ENCODE measurements at regions not wholly inside any gene's neighbourhood (a gene's known extent, or its start where the extent isn't known, plus 50 kb on each side); places are given as distances from the start of the nearest gene placed in this dataset.
"Not testable (repeated sequence)": the region's sequence is repeated elsewhere in the genome, so short reads cannot be mapped to it uniquely, and the experiment has no call there.

DNA sequence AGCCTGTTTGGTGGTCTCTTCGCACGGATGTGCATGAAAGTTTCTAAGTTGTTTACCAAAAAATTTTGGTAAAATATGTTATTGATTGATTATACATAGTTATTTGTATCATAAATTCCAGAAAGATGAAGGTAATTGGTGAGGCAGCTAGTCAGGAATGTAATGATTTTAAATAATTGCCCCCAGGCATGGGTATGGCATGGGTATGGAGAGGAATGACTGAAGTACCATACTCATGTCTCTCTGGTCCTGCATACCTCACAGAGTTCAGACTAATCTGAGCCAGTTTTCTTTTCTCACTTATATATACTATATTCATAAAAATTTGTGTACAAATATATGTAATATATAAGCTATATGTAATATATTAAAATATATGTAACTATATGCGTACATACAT lies 329.0 kb upstream of the TECRL start:
- ATAC-seq = no peak
- WGBS (ENCODE audit: insufficient coverage) = 84% methylated on average over 2 of the region's 3 CpGs
- H3K4me1 Mint-ChIP-seq = no peaks in the 10 kb centered on the region

GRCh38 chr4:64737854-64738138 lies 328.5 kb upstream of the TECRL start:
- H3K9me3 ChIP-seq (ENCODE audit: control insufficient read depth, insufficient read depth, low read length); ATAC-seq; H3K36me3 Mint-ChIP-seq; H3K27me3 ChIP-seq (ENCODE audit: control insufficient read depth, insufficient read depth, low read length); H3K4me1 ChIP-seq (ENCODE audit: control insufficient read depth, insufficient read depth, low read length); H3K36me3 ChIP-seq (ENCODE audit: control insufficient read depth, insufficient read depth, low read length); H3K4me3 ChIP-seq (ENCODE audit: low read length); H3K4me1 Mint-ChIP-seq; H3K27ac ChIP-seq (ENCODE audit: low read length); H3K4me3 Mint-ChIP-seq; intact Hi-C loops (cut with micrococcal nuclease); H3K27me3 Mint-ChIP-seq (ENCODE audit: low read depth in 2 of 2); DNase-seq; H3K27ac Mint-ChIP-seq: not testable (repeated sequence)
- WGBS (ENCODE audit: insufficient coverage) = 61% methylated on average over 2 of the region's 2 CpGs
- peaks cover 7 to 13% of the 10 kb centered on the region in 2 donors for H3K9me3 Mint-ChIP-seq

More for the DNA sequence above, 329.0 kb upstream of the TECRL start:
- Mint-ChIP-seq H3K9me3 (peaks cover 9 to 15% of the 10 kb centered on the region in 2 donors), H3K27me3 (ENCODE audit: low read depth in 2 of 2) (no peaks in the 10 kb centered on the region), H3K27ac (no peak overlapping the region), H3K4me3 (no peak overlapping the region), H3K36me3 (peaks cover 6% of the 10 kb centered on the region)
- no peaks in the 10 kb centered on the region for H3K27me3 ChIP-seq (ENCODE audit: control insufficient read depth, insufficient read depth, low read length)
- H3K4me3 ChIP-seq (ENCODE audit: low read length) = no peak overlapping the region
- no peak for DNase-seq
- no peak for TF ChIP-seq CTCF (IDR thresholded peaks at IDR 0.05)
- no peaks in the 10 kb centered on the region for H3K36me3 ChIP-seq (ENCODE audit: control insufficient read depth, insufficient read depth, low read length)
- no peak overlapping the region for H3K27ac ChIP-seq (ENCODE audit: low read length)
- H3K9me3 ChIP-seq (ENCODE audit: control insufficient read depth, insufficient read depth, low read length) = no peaks in the 10 kb centered on the region
- intact Hi-C loops (cut with micrococcal nuclease) = no loop called here
- no peaks in the 10 kb centered on the region for H3K4me1 ChIP-seq (ENCODE audit: control insufficient read depth, insufficient read depth, low read length)

DNA sequence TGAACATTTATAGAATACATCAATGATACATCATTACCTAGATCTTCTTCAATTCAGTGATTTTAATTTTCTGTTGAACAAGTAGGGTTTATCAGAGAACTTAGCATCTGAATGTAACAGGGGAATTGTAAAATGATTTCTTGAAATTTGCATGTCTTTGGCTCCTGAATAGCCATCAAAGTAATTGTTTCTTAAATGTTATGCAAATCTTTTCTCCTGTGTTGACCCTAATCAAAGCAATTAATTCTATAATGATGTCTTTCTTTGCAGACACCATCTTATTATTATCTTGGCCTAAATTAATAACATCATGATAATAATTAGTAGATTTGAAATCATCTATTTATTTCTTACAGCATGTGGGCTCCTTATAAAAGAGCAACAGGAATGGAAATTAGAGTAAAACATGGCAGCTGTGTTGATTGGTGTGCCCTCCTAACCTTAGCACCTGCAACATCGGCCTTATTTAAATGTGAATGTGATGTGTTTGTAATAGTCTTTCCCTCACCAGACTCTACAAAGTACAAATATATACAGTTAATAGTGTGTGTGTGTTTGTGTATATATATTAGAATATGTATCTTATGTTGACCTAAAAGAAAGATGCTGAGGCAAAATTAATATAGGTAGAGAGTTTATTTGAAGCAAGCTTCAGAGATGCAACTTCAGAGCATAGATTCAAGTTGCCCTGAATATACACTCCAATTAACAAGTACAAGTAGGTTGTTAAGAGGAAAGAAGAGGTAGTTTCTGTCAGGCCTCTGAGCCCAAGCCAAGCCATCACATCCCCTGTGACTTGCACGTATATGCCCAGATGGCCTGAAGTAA lies 328.0 kb upstream of the TECRL start:
- Mint-ChIP-seq H3K9me3 (peaks cover 9 to 13% of the 10 kb centered on the region in 2 donors), H3K4me3 (no peak overlapping the region), H3K27me3 (ENCODE audit: low read depth in 2 of 2) (no peaks in the 10 kb centered on the region), H3K4me1 (no peaks in the 10 kb centered on the region), H3K27ac (no peak overlapping the region), H3K36me3 (peaks cover 6% of the 10 kb centered on the region)
- no peak for TF ChIP-seq CTCF (IDR thresholded peaks at IDR 0.05)
- Histone ChIP-seq H3K36me3 (ENCODE audit: control insufficient read depth, insufficient read depth, low read length) (no peaks in the 10 kb centered on the region), H3K9me3 (ENCODE audit: control insufficient read depth, insufficient read depth, low read length) (no peaks in the 10 kb centered on the region), H3K27ac (ENCODE audit: low read length) (no peak overlapping the region), H3K4me1 (ENCODE audit: control insufficient read depth, insufficient read depth, low read length) (no peaks in the 10 kb centered on the region), H3K27me3 (ENCODE audit: control insufficient read depth, insufficient read depth, low read length) (no peaks in the 10 kb centered on the region), H3K4me3 (ENCODE audit: low read length) (no peak overlapping the region)
- ATAC-seq = no peak
- DNase-seq = no peak
- intact Hi-C loops (cut with micrococcal nuclease) = no loop called here
- 74% methylated on average over 1 of the region's 2 CpGs for WGBS (ENCODE audit: insufficient coverage)

GRCh38 chr4:64729561-64729960 lies 320.3 kb upstream of the TECRL start:
- WGBS (ENCODE audit: insufficient coverage) = 70% methylated on average over 3 of the region's 4 CpGs

More at GRCh38 chr4:64729561-64729960, 320.3 kb upstream of the TECRL start:
- no peak overlapping the region for H3K27ac ChIP-seq (ENCODE audit: low read length)
- no peaks in the 10 kb centered on the region for H3K36me3 ChIP-seq (ENCODE audit: control insufficient read depth, insufficient read depth, low read length)
- intact Hi-C loops (cut with micrococcal nuclease) = no loop called here
- H3K36me3 Mint-ChIP-seq = peaks cover 8% of the 10 kb centered on the region
- H3K27me3 Mint-ChIP-seq (ENCODE audit: low read depth in 2 of 2) = no peaks in the 10 kb centered on the region
- no peaks in the 10 kb centered on the region for H3K4me1 ChIP-seq (ENCODE audit: control insufficient read depth, insufficient read depth, low read length)
- TF ChIP-seq CTCF (IDR thresholded peaks at IDR 0.05) = no peak
- H3K27me3 ChIP-seq (ENCODE audit: control insufficient read depth, insufficient read depth, low read length) = no peaks in the 10 kb centered on the region
- H3K27ac Mint-ChIP-seq = no peak overlapping the region
- no peak overlapping the region for H3K4me3 ChIP-seq (ENCODE audit: low read length)
- no peak overlapping the region for H3K4me3 Mint-ChIP-seq
- no peak for ATAC-seq
- no peaks in the 10 kb centered on the region for H3K4me1 Mint-ChIP-seq
- peaks cover 12 to 21% of the 10 kb centered on the region in 2 donors for H3K9me3 Mint-ChIP-seq
- H3K9me3 ChIP-seq (ENCODE audit: control insufficient read depth, insufficient read depth, low read length) = no peaks in the 10 kb centered on the region
- DNase-seq = no peak
